Endothelial cell of umbilical vein (primary cell): ENCODE measurements at regions not wholly inside any gene's neighbourhood (a gene's known extent, or its start where the extent isn't known, plus 50 kb on each side); places are given as distances from the start of the nearest gene placed in this dataset.

ENCODE experiments used
- BruUV-seq: library from RNA; stranded (reverse); fragments of 400-500 nt; replicated peaks from 2 replicates; lab custom pipeline; 2021; lab: Mats Ljungman, UMichigan
- CTCF ChIA-PET: fragments of 300-600, 350-600 bp; sonication (Branson Sonifier 250); formaldehyde crosslinking; loops from one replicate; lab custom pipeline; 2021; ENCODE audit warnings: antibody characterized with exemption, inconsistent platforms; lab: Charles Lee
- POLR2A ChIA-PET: fragments of 300-600, 350-600 bp; sonication (Branson Sonifier 250); formaldehyde crosslinking; loops from one replicate; lab custom pipeline; 2021; ENCODE audit warnings: antibody characterized with exemption, inconsistent platforms; lab: Charles Lee
- DNase-seq: peaks from one replicate; pipeline ENCODE4 v3.0.0-alpha.2; 2011; ENCODE audit warnings: low read depth, low spot score
- FAIRE-seq: peaks from 2 replicates; lab custom pipeline; 2011; peaks lifted over from hg19 to GRCh38; lab: Jason Lieb, UNC
- H2AFZ ChIP-seq: 2 replicates; pipeline ENCODE4 v1.6.0; 2012; ENCODE audit warnings: low read depth, low read length, control low read depth, inconsistent platforms
- H3K27ac ChIP-seq: 2 replicates; pipeline ENCODE4 v1.5.1; 2011; ENCODE audit warnings: low read depth, mild to moderate bottlenecking, control low read depth, low read length, moderate library complexity; ENCODE audit not compliant: insufficient read depth
- H3K27me3 ChIP-seq, 2 experiments: 2 replicates each; pipeline versions ENCODE4 v1.6.0 to v1.6.1; 2011; ENCODE audit warnings: low read length in 2 of 2, mixed read lengths in 1 of 2; ENCODE audit not compliant: control insufficient read depth in 2 of 2, insufficient read depth in 2 of 2
- H3K36me3 ChIP-seq, 2 experiments: 2 replicates in 1 of 2; 3 replicates in 1 of 2; pipeline ENCODE4 v1.5.1; 2011; ENCODE audit warnings: low read length in 2 of 2, mild to moderate bottlenecking in 1 of 2, moderate library complexity in 1 of 2; ENCODE audit not compliant: control insufficient read depth in 2 of 2, insufficient read depth in 2 of 2; ENCODE audit errors: extremely low read depth in 1 of 2
- H3K4me1 ChIP-seq: 3 replicates; pipeline ENCODE4 v1.5.1; 2011; ENCODE audit warnings: mild to moderate bottlenecking, low read length; ENCODE audit not compliant: control insufficient read depth, insufficient read depth; ENCODE audit errors: extremely low read depth
- H3K4me2 ChIP-seq: 2 replicates; pipeline ENCODE4 v1.6.1; 2011; ENCODE audit warnings: low read length, control low read depth, mixed read lengths; ENCODE audit not compliant: insufficient read depth
- H3K4me3 ChIP-seq, 3 experiments: fragments of 200-600 bp in 1 of 3; sonication (generic), shearing (Covaris generic) in 1 of 3; replicated peaks in 1 of 3; 2 replicates each; pipeline ENCODE4 v1.5.1; 2011 to 2016; ENCODE audit warnings: control low read depth in 3 of 3, low read length in 3 of 3, mild to moderate bottlenecking in 2 of 3, inconsistent platforms in 1 of 3, low read depth in 1 of 3, moderate library complexity in 1 of 3; ENCODE audit not compliant: insufficient read depth in 1 of 3
- H3K79me2 ChIP-seq: 2 replicates; pipeline ENCODE4 v1.6.0; 2012; ENCODE audit warnings: low read length, inconsistent platforms; ENCODE audit not compliant: control insufficient read depth, insufficient read depth
- H3K9ac ChIP-seq: replicated peaks from 2 replicates; pipeline ENCODE3; 2011; ENCODE audit warnings: low read length, control low read depth; ENCODE audit not compliant: insufficient read depth; ENCODE audit errors: extremely low read depth
- H3K9me1 ChIP-seq: replicated peaks from 3 replicates; pipeline ENCODE4 v1.6.0; 2011; ENCODE audit warnings: mild to moderate bottlenecking, low read length; ENCODE audit not compliant: control insufficient read depth, insufficient read depth; ENCODE audit errors: extremely low read depth
- H3K9me3 ChIP-seq: replicated peaks from 2 replicates; pipeline ENCODE4 v1.5.1; 2012; ENCODE audit warnings: low read length, inconsistent platforms; ENCODE audit not compliant: control insufficient read depth, insufficient read depth
- H4K20me1 ChIP-seq: replicated peaks from 2 replicates; pipeline ENCODE3; 2011; ENCODE audit warnings: mild to moderate bottlenecking, low read length; ENCODE audit not compliant: control insufficient read depth, insufficient read depth; ENCODE audit errors: extremely low read depth
- EZH2 ChIP-seq: IDR thresholded peaks from 2 replicates; pipeline ENCODE4 v1.6.1; 2012; ENCODE audit warnings: borderline replicate concordance, low read depth, mild to moderate bottlenecking, moderate library complexity, low read length, inconsistent platforms; ENCODE audit not compliant: severe bottlenecking
- FOS ChIP-seq: IDR thresholded peaks from 2 replicates; pipeline ENCODE4 v1.6.1; 2011; ENCODE audit warnings: mild to moderate bottlenecking, low read length, moderate library complexity, borderline replicate concordance; ENCODE audit not compliant: insufficient read depth
- GATA2 ChIP-seq: IDR thresholded peaks from 2 replicates; pipeline ENCODE4 v1.7.0; 2011; ENCODE audit warnings: low read depth, mild to moderate bottlenecking, moderate library complexity, mixed read lengths, low read length; ENCODE audit not compliant: insufficient read length, insufficient read depth
- JUN ChIP-seq: IDR thresholded peaks from 2 replicates; pipeline ENCODE4 v1.6.1; 2011; ENCODE audit warnings: borderline replicate concordance, low read depth; ENCODE audit not compliant: insufficient read length, insufficient read depth
- MYC ChIP-seq: IDR thresholded peaks from one replicate; pipeline ENCODE4 v1.6.1; 2011; ENCODE audit warnings: mild to moderate bottlenecking, low read depth, low read length
- POLR2A ChIP-seq: IDR thresholded peaks from 2 replicates; pipeline ENCODE4 v1.6.1; 2012; ENCODE audit warnings: low read depth, mild to moderate bottlenecking, control low read depth, low read length
- POLR2AphosphoS5 ChIP-seq: IDR thresholded peaks from 2 replicates; pipeline ENCODE4 v1.6.1; 2012; ENCODE audit warnings: low read depth, mild to moderate bottlenecking, control low read depth, low read length, moderate library complexity; ENCODE audit not compliant: insufficient read depth
- dilution Hi-C: fragments of 300-500 bp; cut with MboI; formaldehyde crosslinking; loops from one replicate; pipeline ENCODE4 v1.15.0; 2019; ENCODE audit warnings: low sequenced_read_pairs; ENCODE audit not compliant: extremely low pct_ligation_motif_present
- intact Hi-C: fragments of 100-400 bp; cut with micrococcal nuclease; formaldehyde crosslinking; loops from one replicate; pipeline ENCODE4 v1.10.0; 2022
- TF ChIP-seq, protein P1 (sequence below), 2 donors: IDR thresholded peaks; 1 replicate in 1 of 2; 2 replicates in 1 of 2; pipeline ENCODE4 v1.5.1; 2011; ENCODE audit warnings: low read length in 2 of 2, mild to moderate bottlenecking in 2 of 2, moderate library complexity in 2 of 2, control low read depth in 1 of 2, inconsistent platforms in 1 of 2, low read depth in 1 of 2; ENCODE audit not compliant: insufficient read depth in 1 of 2; ENCODE audit errors: extremely low read depth in 1 of 2
- TF ChIP-seq, protein P2 (sequence below): IDR thresholded peaks from 2 replicates; pipeline ENCODE4 v1.6.1; 2011; ENCODE audit not compliant: insufficient read depth, insufficient read length

DNA sequence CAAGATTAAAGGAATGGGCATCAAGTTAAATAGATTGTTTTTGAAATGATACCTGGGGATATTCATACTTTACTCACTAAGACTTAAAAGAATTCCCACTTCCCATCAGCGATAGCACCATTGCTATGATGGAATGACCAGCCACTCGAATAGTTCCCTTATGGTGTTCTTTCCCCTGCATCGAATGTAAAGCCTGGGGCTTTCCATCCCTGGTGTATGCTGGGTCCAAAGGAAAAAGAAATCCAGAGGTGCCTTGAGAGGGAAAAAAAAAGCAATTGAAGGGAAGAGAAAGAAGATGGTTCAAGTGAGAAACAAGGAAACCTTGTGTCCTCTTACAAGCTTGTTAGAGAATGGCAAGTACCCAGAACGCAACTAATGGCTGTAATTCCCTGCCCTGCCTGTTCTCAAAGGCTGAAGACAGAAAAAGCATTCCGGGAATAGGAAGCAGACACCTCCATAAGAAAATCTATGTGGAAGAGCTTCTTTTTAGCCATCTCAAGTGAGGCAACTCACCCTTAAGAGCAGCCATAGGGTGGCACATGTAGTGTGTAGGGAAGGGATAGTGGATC lies 351.1 kb upstream of the DAB2 start:
- intact Hi-C loops = no loop called here
- Histone ChIP-seq H3K27ac (no peak overlapping the region), H3K79me2 (no peaks in the 10 kb centered on the region), H3K9ac (no peak overlapping the region), H3K36me3 (no peaks in the 10 kb centered on the region), H3K9me3 (no peaks in the 10 kb centered on the region), H3K4me2 (no peak overlapping the region), H4K20me1 (no peaks in the 10 kb centered on the region), H3K4me1 (peaks cover 5% of the 10 kb centered on the region), H3K4me3 (no peak overlapping the region), H2AFZ (no peak overlapping the region), H3K27me3 (no peaks in the 10 kb centered on the region), H3K9me1 (no peaks in the 10 kb centered on the region)
- ChIA-PET CTCF (interaction anchor here (0.8 to 1.0 kb wide), 2 partner anchors 15 to 59 kb away, joined by 3 to 4 read pairs; no protein-coding TSS in a partner anchor), POLR2A (no interaction called here)
- no TSS peak for BruUV-seq
- dilution Hi-C loops = no loop called here
- FAIRE-seq (no peak), DNase-seq (no peak)
- TF ChIP-seq JUN = no peak
- no peak for TF ChIP-seq POLR2AphosphoS5
- TF ChIP-seq GATA2 = no peak
- TF ChIP-seq MYC = no peak
- TF ChIP-seq, protein P1, sequence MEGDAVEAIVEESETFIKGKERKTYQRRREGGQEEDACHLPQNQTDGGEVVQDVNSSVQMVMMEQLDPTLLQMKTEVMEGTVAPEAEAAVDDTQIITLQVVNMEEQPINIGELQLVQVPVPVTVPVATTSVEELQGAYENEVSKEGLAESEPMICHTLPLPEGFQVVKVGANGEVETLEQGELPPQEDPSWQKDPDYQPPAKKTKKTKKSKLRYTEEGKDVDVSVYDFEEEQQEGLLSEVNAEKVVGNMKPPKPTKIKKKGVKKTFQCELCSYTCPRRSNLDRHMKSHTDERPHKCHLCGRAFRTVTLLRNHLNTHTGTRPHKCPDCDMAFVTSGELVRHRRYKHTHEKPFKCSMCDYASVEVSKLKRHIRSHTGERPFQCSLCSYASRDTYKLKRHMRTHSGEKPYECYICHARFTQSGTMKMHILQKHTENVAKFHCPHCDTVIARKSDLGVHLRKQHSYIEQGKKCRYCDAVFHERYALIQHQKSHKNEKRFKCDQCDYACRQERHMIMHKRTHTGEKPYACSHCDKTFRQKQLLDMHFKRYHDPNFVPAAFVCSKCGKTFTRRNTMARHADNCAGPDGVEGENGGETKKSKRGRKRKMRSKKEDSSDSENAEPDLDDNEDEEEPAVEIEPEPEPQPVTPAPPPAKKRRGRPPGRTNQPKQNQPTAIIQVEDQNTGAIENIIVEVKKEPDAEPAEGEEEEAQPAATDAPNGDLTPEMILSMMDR (IDR thresholded peaks at IDR 0.05; ENCODE audit: extremely low read depth in 1 of 2, insufficient read depth in 1 of 2, low read depth in 1 of 2, low read length in 2 of 2) = no peak
- no peak for TF ChIP-seq EZH2
- TF ChIP-seq, protein P2, sequence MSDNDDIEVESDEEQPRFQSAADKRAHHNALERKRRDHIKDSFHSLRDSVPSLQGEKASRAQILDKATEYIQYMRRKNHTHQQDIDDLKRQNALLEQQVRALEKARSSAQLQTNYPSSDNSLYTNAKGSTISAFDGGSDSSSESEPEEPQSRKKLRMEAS = no peak
- TF ChIP-seq FOS = no peak
- TF ChIP-seq POLR2A = no peak
